ENCODE measurements at regions not wholly inside any gene's neighbourhood (a gene's known extent, or its start where the extent isn't known, plus 50 kb on each side); places are given as distances from the start of the nearest gene placed in this dataset.

GRCh38 chr2:41540272-41540998 lies 507.4 kb upstream of the PKDCC start:
- DNase-seq (ENCODE audit: low read depth), result no peak
- TF ChIP-seq CTCF (IDR thresholded peaks at IDR 0.05; ENCODE audit: insufficient read depth, low read depth, low read length, missing control alignments), result no peak
- no peak overlapping the region for H3K4me3 ChIP-seq (ENCODE audit: low read depth, low read length)

GRCh38 chr2:41543726-41544125 lies 504.1 kb upstream of the PKDCC start:
- H3K4me3 ChIP-seq (ENCODE audit: low read depth, low read length), result no peak overlapping the region
- TF ChIP-seq CTCF (IDR thresholded peaks at IDR 0.05; ENCODE audit: insufficient read depth, low read depth, low read length, missing control alignments), result no peak
- no peak for DNase-seq (ENCODE audit: low read depth)

GRCh38 chr2:41544709-41545108 lies 503.1 kb upstream of the PKDCC start:
- H3K4me3 ChIP-seq (ENCODE audit: low read depth, low read length), result no peak overlapping the region
- TF ChIP-seq CTCF (IDR thresholded peaks at IDR 0.05; ENCODE audit: insufficient read depth, low read depth, low read length, missing control alignments), result no peak
- no peak for DNase-seq (ENCODE audit: low read depth)

DNA sequence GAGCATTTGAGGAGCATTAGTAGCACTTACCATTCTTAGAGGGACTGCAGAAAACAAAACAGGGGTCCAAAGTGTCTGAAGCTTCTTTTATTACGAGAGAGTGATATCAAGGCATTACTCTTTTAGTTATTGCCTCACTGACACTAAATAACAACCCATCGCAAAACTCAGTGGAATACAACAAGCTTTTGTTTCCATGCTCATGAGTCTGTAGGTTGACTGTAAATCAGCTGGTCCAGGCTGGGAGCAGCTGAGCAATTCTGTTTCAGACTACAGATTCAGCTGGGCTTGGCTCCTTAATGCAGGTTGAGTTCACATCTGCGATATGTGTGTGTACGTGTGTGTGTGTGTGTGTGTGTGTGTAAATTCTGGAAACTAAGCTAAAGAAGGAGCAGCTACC lies 501.8 kb upstream of the PKDCC start:
- TF ChIP-seq CTCF (IDR thresholded peaks at IDR 0.05; ENCODE audit: insufficient read depth, low read depth, low read length, missing control alignments), result no peak
- no peak for DNase-seq (ENCODE audit: low read depth)
- no peak overlapping the region for H3K4me3 ChIP-seq (ENCODE audit: low read depth, low read length)

DNA sequence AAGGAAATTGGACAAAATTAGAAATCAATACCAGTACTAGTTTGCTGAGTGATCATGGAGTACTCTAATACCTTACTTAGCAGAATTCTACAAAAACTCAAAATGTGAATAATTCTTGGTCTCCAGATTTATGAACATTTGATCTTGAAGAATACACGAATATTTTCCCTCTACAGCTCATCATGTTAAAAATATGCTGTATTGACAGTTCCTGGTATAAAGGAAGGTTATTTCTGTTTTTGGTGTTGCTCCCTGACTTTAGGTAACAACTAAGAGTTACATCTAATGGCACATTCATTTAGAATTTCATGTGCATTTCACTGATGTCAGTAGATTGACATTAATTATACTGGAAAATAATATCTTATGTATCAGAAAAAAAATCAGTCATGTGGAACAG lies 479.2 kb upstream of the PKDCC start:
- H3K4me3 ChIP-seq (ENCODE audit: low read depth, low read length), result no peak overlapping the region
- no peak for TF ChIP-seq CTCF (IDR thresholded peaks at IDR 0.05; ENCODE audit: insufficient read depth, low read depth, low read length, missing control alignments)
- DNase-seq (ENCODE audit: low read depth), result no peak

GRCh38 chr2:41572154-41572553 lies 475.7 kb upstream of the PKDCC start:
- no peak overlapping the region for H3K4me3 ChIP-seq (ENCODE audit: low read depth, low read length)
- no peak for TF ChIP-seq CTCF (IDR thresholded peaks at IDR 0.05; ENCODE audit: insufficient read depth, low read depth, low read length, missing control alignments)
- DNase-seq (ENCODE audit: low read depth), result no peak

DNA sequence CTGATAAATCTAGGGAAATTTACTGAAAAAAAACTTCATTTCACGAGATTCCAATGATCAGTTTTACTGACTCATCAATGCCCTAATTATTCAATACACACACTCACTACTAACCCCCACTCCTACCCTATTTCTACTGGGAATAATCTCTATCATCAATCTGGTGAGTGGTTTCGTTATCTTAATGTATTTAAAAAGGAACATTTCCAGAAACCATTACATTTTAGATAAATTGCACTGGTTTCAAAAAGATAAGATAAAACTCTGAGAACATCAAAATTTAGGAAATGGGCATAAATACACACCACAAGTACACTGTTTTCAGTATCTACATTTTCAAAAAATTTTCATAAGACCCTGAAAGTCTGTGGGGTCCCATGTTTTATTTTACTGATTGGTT lies 471.4 kb upstream of the PKDCC start:
- DNase-seq (ENCODE audit: low read depth), result no peak
- TF ChIP-seq CTCF (IDR thresholded peaks at IDR 0.05; ENCODE audit: insufficient read depth, low read depth, low read length, missing control alignments), result no peak
- no peak overlapping the region for H3K4me3 ChIP-seq (ENCODE audit: low read depth, low read length)

All from GM12865 (cell line).